T-helper 1 cell (primary cell): ENCODE measurements at regions not wholly inside any gene's neighbourhood (a gene's known extent, or its start where the extent isn't known, plus 50 kb on each side); places are given as distances from the start of the nearest gene placed in this dataset.
A peak's percentile ranks its signal among the peaks of the same experiment; 100 is the strongest.

ENCODE experiments used
- DNase-seq, 5 donors: peaks; one replicate each; pipeline ENCODE4 v3.0.0-alpha.2; 2012 to 2020

DNA sequence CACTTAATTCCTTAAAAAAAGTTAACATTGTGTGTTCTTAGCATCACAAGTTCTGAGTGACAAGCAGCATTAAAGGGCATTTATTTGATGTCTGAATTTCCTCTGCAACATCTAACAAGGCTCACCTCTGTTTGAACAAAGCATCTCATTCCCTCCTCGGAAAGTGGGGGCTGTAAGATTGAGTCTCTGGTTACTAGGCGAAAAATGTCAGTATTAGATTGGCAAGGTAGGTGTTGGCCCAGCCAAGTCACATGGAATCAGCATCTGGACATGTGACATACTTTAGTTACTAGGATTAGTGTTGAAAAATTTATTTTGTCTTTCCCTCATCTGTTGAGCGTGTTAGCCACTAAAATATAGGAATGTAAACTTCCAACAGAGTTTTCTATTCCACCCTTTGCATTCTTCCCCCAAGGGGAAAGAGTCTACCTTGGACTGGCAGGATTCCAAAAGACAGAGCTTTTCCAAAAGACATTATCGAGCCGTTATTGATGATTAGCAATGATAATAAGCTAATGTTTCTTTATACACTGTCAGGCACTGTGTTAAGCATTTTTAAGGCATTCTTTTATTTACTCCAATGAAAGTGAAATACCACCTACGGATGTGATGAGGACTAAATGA, 194.9 kb upstream of the BTG1 start:
- DNase-seq, result no peak

DNA sequence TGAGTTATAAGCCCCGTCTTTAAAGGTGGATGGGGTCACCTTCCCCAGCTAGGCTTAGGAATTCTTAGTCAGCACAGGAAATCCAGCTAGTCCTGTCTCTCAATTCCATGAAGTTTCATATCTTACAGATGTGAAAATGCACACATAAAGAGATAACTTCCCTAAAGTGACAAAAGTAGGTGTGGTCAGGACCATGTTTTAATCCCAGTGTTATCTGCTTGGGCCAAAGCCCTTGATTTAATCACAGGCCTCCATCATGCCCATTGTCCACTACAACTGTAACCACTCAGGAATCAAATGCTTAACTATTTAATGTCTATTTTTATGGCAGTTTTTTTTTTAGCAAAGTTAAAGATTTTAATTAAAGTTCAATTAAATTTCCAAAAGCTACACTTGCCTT, 194.4 kb upstream of the BTG1 start:
- DNase-seq, result no peak

DNA sequence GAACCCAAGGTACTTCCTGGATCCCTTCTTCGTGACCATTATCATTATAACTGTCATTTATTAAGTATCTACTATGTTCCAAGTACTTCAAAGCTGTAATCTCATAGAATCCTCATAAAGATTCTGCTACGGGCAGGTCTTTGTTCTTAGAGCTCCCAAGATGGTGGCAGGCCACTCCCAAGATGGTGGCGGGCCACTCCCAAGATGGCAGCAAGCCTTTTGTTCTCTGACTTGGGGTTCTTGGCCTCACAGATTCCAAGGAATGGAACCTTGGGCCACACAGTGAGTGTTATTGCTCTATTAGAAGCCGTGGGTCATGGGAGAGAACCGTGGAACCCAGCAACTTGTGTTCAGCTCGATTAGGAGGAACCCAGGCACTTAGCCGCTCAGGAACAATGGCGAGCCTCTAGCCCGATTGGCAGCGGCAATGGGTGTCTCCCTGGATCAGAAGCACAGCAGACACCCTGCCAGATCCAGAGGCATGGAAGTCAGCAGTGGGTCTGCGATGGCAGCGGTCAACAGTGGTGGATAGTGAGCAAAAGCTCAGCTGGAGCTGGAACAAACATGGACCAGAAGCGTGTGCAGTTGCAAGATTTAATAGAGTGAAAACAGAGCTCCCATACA, 193.7 kb upstream of the BTG1 start:
- DNase-seq, result no peak

DNA sequence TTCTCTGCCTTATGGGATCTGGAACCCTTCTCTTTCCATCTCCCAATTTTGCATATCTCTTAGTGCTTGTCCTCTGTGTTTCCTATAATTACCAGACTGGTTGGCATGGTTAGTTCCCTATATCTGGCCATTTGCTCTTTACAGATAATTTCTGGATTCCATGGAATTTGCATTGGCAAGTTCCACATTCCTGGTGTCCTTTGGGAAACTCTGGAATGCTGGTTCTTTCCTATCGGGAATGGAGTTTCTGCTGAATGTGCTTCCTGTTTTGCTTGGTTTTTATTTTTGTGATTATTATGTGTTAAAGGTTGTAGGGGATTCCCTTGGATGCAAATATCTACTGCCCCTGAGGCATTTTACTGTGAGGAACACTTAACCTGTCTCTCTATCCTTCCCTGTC, 193.0 kb upstream of the BTG1 start:
- DNase-seq, result no peak

DNA sequence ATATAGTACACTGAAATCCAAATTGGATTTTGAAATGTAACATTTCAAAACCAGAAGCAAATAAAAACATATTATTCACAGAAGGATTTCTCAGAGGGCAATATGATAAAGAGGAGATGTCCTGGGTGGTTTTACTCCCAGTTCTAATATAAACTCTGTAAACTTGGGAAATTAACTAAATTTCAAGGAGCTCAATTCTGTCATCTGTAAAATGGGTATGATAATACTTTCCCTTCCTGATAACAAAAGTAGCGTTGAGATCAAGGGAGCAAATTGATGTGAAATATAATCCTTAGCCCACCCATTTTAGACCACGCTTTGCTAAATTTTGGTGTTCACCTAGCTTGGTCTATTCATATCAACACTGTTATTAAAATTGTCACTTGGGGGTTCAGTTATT, 192.5 kb upstream of the BTG1 start:
- DNase-seq, result no peak

DNA sequence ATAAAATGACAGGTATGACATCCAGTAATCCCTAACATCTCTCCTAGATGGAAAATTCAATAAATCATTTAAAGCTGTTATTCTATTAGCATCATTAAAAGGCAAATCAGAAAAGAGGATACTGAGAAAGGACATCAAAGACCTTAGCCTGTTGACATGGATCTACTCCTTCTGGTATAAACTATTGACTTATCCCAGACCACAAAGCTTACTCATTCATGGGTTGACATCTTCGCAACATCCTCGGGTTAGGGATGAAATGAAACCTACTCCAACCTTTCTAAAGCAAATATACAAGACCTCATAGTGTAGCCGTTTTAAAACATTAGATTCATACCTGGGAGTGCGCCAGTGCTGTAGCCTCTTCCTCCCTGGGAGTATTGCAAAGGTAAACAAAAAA, 191.5 kb upstream of the BTG1 start:
- no peak for DNase-seq

DNA sequence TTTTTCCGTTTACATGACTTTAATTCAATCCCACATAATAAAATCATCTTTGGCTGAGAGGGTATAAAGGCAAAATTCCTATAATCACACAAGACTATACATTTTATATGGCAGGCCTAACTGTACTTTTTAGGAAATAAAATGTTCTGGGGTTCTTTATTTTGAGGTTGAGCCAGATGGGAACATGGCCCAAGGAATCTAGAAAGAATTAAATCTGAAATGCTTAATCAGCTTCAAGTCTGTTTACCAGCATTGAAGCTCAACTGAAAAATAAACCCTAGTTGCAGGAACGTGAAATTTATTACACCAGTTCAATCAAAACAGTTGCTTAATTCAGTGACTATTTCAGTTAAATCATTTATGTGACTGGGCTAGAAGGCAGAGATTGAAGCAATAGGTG, 191.0 kb upstream of the BTG1 start:
- DNase-seq, result no peak

DNA sequence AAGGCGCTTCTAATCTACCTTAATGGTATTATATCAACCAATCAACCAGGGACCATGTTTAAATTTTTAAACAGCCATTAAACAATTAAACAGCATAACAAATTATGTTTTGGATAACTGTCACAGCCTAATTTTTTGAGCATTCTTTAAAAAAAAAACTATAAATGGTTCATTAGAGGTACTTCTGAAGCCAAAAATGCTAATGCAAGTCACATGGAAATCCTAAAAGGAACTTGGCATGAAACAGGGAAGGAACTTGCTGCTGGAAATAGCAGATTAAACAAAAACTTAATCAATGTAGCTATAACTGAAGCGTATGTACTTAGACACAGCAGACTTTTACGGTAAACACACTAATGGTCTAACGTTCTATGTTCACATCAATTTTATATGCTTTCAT, 190.2 kb upstream of the BTG1 start:
- DNase-seq, result no peak

DNA sequence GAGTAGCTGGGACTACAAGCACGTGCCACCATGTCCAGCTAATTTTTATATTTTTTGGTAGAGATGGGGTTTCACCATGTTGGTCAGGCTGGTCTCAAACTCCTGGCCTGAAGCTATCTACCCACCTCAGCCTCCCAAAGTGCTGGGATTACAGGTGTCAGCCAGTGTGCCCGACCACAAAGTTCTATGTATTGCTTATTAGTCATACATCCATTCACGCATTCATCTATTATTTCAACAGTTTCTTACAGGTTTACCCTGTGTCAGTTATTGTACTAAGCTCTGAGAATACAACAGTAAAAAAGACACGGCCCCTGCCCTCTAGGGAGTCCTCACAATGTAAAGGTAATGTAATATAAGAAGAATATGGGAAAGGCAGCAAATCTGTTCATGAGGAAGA, 188.9 kb upstream of the BTG1 start:
- no peak for DNase-seq

DNA sequence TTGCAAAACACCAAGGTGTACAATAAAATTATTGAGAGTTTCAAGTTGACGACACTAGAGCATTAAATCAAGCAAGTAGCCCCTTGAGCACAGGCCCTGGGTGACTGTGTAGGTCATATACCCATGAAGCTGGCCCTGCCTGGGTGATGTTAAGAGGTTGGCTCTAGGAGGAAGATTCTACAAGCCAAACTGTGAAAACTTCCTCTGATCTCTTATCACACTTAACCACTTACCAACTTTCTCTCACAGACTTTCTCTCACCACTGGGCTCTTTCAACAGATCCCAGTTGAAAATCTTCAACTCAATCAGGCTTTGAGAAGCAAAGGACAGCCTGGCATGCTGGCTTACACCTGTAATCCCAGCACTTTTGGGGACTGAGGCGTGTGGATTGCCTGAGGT, 186.9 kb upstream of the BTG1 start:
- DNase-seq, result no peak

DNA sequence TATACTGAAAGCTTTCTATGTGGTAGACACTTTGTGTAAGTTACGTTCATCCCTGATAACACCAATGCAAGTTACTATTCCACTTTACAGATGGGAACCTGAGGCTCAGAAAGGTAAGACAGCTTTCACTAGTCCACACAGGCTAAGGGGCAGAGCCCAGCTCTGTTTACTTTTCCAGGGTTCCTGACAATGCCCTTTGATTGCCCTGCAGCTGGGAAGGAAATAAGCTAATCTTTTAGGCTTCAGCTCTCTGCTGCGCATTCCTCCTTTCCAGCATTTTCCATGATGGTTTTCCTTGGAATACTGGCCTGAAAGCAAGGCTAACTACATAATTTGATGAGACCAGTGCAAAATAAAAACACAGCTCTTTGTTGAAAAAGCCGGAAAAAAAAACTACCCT, 185.7 kb upstream of the BTG1 start:
- no peak for DNase-seq

DNA sequence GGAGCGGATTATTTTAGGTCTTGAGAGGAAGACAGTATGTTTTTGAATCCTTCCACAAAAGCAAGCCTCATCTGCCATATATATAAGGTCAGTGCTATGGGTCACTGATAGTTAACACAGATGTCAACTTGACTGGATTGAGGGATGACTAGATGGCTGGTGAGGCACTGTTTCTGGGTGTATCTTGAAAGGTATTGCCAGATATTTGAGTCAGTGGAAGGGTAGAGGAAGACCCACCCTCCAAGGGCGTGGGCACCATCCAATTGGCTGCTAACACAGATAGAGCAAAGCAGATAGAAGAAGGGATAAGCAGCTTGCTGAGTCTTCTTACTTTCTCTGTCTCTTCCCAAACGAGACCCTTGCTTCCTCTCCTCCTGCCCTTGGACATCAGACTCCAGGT, 185.0 kb upstream of the BTG1 start:
- DNase-seq, result no peak

DNA sequence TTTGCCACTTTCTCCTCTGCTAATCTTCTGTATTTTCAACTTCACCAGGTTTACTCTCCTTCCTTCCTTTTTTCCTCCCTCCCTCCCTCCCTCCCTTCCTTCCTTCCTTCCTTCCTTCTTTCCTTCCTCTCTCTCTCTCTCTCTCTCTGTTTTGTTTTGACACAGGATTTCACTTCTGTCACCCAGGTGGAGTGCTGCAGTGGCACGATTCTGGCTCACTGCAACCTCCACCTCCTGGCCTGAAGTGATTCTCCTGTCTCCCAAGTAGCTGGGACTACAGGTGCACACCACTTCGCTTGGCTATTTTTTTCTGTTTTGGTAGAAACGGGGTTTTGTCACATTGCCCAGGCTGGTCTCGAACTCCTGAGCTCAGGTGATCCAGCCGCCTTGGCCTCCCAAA, 181.2 kb upstream of the BTG1 start:
- DNase-seq, result no peak

DNA sequence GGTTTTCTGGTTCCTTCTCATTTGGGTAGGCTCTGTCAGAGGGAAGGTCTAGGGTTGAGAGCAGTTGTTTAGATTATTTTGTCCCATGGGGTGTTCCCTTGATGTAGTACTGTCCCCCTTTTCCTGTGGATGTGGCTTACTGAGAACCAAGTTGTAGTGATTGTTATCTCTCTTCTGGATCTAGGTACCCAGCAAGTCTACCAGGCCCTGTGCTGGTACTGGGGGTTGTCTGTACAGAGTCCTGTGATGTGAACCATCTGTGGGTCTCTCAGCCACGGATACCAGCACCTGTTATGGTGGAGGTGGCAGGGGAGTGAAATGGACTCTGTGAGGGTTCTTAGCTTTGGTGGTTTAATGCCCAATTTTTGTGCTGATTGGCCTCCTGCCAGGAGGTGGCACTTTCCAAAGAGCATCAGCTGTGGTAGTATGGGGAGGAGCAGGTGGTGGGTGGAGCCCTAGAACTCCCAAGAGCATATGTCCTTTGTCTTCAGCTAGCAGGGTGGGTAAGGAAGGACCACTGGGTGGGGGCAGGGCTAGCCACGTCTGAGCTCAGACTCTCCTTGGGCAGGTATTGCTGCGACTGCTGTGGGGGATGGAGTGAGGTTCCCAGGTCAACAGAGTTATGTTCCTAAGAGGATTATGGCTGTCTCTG, 179.3 kb upstream of the BTG1 start:
- no peak for DNase-seq

DNA sequence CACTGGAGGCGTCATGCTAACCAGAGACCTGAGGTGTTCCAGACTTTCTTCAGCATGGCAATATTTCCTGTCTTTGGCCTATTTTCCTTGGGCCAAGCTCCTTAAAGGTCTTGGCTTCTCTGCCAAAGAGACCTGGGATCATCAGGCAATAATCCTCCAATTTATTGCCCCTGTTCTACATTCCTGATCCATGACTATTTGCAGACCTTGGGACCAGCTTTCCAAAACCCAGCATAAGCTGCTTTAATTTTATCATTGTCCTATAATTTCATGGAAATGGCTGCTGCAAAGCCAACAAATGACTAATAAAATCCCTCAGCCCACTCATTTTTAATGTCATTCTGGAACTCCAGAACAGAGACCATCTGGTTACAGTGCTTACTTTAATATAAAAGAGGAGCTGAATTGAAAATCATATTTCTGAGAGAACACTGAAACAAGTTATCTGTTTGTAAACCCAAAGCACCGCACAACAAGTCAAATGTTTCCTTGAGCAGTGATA, 166.9 kb upstream of the BTG1 start:
- no peak for DNase-seq

DNA sequence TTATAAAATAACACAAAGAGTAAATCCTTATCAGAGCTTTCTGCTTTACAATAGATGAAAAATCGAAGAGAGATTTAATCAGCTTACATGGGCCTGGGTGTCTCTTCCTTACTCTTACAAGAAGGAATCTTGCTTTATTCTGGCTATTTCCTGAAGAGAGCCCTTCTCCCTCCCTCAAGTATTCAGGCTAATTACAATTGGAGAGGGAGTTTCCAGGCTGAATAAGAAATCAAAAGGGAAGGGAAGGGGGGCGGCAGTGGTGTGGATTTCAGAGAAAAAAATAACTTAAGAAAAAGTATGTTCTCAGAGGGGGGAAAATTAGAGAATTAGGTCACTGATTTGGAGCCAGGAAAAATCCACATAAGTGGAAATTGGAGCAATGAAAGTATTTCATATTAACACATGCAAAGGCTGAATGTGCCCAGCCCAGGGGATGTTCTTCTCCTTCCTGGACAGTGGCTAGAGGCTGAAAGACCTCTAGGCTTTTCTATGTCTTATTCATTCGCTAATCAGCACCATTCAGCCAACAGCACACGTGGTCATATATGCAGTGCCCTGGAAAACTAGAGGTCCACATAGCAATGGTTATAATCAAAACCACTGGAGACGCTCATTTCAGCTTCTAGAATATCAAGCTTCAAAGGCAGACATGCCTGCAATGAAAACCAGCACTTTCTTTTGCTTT, 158.9 kb upstream of the BTG1 start:
- no peak for DNase-seq

DNA sequence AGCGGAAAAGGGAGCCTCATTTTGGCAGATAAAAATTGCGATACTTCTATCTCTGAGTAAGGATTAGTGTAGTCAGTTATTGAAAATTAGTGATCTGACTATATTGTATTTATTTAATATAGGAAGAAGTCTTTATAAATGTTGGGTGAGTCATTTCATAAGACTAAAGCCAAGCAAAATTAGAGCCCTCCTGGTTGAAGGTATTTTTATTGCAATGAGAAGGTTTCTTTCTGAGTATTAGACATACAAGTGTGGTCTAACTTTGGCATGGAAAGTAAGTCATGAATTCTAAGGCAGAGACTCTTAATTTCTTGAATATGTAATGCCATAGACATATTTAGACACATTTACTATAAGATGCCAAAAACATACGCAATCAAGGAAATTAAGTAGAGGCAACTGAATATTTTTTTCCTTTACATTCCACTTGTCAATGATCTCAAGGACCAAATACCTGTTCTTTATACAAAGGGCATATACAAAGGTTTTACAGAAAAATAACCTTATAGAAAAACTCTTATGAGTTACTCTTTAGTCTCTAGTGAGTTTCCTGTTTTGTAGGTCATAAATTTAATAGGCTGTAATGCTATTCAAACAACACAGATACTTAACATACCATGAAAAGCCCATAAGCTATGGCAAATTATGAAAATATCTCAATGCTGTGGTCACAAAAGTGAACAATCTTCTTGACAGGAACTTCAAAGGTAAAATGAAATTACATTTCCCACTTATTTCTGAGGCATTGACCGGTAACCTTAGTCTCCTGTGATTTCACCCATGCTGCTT, 156.6 kb upstream of the BTG1 start:
- DNase-seq, result no peak

DNA sequence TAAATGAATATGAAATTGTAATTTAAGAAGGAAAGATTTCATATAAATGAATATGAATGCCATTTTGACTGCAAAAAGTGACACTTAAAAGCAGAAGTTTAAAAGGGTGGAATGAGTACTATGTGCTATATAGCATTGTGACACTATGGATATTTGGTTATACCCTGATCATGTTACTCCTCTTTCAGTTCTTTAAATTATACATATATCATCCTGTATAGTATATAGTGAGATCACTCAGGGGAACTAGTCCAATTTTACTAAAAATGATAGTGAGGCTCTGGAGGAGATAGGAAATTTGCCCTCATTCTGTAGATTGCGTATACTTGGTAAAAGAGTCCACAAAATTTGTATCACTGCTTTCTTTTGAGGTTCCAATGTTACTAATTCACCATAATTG, 155.7 kb upstream of the BTG1 start:
- no peak for DNase-seq

DNA sequence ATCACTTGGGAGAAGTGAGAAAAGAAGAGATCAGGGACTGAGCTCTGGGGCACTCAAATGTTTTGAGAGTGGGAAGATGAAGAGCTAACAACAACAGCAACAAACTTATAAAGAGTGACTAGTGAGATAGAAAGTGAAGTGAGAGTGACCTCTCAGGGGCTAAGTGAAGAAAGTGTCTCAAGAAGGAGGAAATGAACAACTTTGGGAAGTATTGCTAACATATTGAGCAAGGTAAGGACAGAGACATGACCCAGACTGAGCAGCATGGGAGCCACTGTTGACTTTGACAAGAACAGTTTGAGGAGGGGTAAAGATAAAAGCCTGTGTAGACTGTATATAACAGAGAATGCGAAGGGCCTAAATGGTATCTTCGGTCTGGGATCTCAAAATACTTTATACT, 155.1 kb upstream of the BTG1 start:
- no peak for DNase-seq

DNA sequence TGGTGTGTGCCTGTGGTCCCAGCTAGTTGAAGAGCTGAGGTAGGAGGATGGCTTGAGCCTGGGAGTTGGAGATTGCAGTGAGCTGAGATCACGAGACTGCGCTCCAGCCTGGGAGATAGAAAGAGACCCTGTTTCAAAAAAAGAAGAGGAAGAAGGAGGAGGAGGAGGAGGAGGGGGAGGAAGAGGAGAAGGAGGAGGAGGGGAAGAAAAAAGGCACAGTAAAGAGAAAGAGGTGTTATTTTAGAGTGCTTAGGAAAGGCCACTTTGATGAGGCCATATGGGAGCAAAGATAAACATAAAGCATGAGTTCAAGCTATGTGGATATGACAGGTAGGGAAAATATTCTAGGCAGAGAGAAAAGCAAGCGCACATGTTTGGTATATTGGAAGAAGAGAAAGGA, 154.1 kb upstream of the BTG1 start:
- DNase-seq, result no peak

DNA sequence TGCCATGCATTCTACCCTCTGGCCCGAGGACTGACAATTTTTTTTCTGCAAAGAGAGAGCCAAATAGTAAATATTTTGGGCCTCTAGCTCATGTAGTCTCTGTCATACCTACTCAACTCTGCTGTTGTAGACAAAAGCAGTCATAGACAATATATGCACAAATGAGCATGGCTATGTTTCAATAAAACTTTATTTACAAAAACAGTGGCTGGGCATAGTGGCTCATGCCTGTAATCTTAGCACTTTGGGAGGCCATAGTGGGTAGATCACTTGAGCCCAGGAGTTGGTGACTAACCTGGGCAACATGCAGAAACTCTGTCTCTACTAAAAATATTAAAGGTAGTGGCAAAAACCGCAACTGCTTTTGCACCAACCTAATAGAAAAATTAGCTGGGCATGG, 153.7 kb upstream of the BTG1 start:
- no peak for DNase-seq

DNA sequence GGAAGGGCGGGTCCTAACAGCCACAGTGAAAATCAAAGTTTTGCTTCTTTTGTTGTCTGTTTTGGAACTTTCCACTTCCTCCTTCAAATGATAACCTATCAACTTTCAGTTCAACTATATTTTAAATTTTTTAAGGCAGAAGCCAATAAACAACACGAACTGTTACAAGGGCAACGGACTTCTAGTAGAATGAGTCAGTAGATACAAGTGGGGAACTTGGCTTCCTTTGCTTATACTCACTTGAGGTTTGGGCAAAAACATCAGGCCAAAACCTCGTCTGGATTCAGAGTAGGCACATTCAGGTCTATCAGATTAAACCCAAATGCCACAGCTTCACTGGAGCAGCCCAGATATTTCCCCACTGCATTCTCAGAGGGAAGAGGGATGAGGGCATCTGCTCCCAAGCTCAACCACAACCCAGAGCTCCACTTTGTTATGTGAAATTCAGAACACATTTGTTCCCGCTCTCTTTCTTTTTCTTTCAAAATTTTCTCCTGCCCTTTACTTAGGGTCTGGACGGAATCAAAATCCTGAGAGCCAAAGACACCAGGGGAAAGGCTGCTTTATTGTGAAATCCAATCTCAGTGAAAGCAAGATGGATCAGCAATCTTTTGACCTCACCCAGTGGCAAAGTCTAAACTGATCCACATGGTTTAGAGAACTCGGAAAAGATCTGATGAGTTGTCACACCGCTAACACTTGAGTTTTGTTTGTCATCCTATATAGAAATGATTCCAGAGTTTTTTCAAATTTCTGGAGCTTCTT, 152.5 kb upstream of the BTG1 start:
- DNase-seq, result peak in 1 of 5 donors; percentile 81
